Endodermal cell (in vitro differentiated cells): ENCODE measurements at regions not wholly inside any gene's neighbourhood (a gene's known extent, or its start where the extent isn't known, plus 50 kb on each side); places are given as distances from the start of the nearest gene placed in this dataset.
"Not testable (repeated sequence)": the region's sequence is repeated elsewhere in the genome, so short reads cannot be mapped to it uniquely, and the experiment has no call there.

Source experiments
- DNase-seq: peaks from one replicate; pipeline ENCODE4 v3.0.0-alpha.2; 2017
- H3K27ac ChIP-seq: 2 replicates; pipeline ENCODE4 v1.5.1; 2013; ENCODE audit warnings: mild to moderate bottlenecking, low read depth, low read length, moderate library complexity
- H3K27me3 ChIP-seq: 2 replicates; pipeline ENCODE4 v1.6.1; 2013; ENCODE audit warnings: mild to moderate bottlenecking, low read length, moderate library complexity; ENCODE audit not compliant: insufficient read depth, control insufficient read depth, poor library complexity, severe bottlenecking
- H3K36me3 ChIP-seq: 2 replicates; pipeline ENCODE4 v1.7.0; 2013; ENCODE audit warnings: mild to moderate bottlenecking, low read length, moderate library complexity; ENCODE audit not compliant: control insufficient read depth, insufficient read depth
- H3K4me1 ChIP-seq: one replicate; pipeline ENCODE4 v1.7.0; 2013; ENCODE audit warnings: low read length; ENCODE audit not compliant: control insufficient read depth, insufficient read depth
- H3K4me3 ChIP-seq: 2 replicates; pipeline ENCODE4 v1.5.1; 2013; ENCODE audit warnings: mild to moderate bottlenecking, low read length, moderate library complexity
- H3K9ac ChIP-seq: 2 replicates; pipeline ENCODE4 v1.6.1; 2013; ENCODE audit warnings: mild to moderate bottlenecking, low read length, moderate library complexity; ENCODE audit not compliant: poor library complexity, severe bottlenecking; ENCODE audit errors: extremely low read depth
- H3K9me3 ChIP-seq: 2 replicates; pipeline ENCODE4 v1.6.1; 2013; ENCODE audit warnings: mild to moderate bottlenecking, low read length, moderate library complexity; ENCODE audit not compliant: control insufficient read depth
- H3K27ac Mint-ChIP-seq: 2 replicates; pipeline ENCODE4 v1.8.0; 2020; ENCODE audit warnings: mixed read lengths
- H3K27me3 Mint-ChIP-seq: 2 replicates; pipeline ENCODE4 v1.8.0; 2021; ENCODE audit warnings: mild to moderate bottlenecking, mixed read lengths; ENCODE audit not compliant: insufficient read depth
- H3K36me3 Mint-ChIP-seq: 2 replicates; pipeline ENCODE4 v1.8.0; 2020; ENCODE audit warnings: low read depth, mixed read lengths
- H3K4me1 Mint-ChIP-seq: 2 replicates; pipeline ENCODE4 v1.8.0; 2020; ENCODE audit warnings: mixed read lengths
- H3K4me3 Mint-ChIP-seq: 2 replicates; pipeline ENCODE4 v1.8.0; 2020; ENCODE audit warnings: mild to moderate bottlenecking, moderate library complexity, mixed read lengths
- H3K9me3 Mint-ChIP-seq: 2 replicates; pipeline ENCODE4 v1.8.0; 2020; ENCODE audit warnings: mild to moderate bottlenecking, mixed read lengths
- WGBS, 2 experiments: methylation state at CpG; one replicate each; pipeline versions ENCODE4 v1.1.5 to v1.1.7; 2013; ENCODE audit warnings: missing lambda C conversion rate in 2 of 2, mixed read lengths in 1 of 2; ENCODE audit not compliant: insufficient coverage in 1 of 2, insufficient read length in 1 of 2; 5-methylcytosine and 5-hydroxymethylcytosine counted together
- TF ChIP-seq, protein P1 (sequence below): fragments of 200-600 bp; sonication (generic); conservative IDR thresholded peaks from 2 replicates; pipeline ENCODE4 v1.5.0; 2021; ENCODE audit warnings: antibody characterized with exemption, mild to moderate bottlenecking

DNA sequence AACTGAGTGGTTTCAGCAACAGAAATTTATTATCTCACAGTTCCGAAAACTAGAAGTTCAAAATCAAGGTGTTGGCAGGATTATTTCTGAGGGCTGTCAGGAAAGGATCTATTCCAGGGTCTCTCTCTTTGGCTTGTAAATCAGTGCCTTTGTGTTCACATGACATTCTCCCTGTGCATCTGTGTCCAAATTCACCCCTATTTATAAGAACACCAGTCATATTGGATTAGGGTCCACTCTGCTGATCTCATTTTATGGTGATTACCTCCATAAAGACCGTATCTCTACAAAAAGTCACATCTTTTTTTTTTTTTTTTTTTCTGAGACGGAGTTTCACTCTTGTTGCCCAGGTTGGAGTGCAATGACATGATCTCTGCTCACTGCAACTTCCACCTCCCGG is 68.6 kb upstream of the MARCKS start:
- 85 to 89% methylated on average over 2 to 4 of the region's 4 CpGs for WGBS, 2 experiments
- TF ChIP-seq, protein P1, sequence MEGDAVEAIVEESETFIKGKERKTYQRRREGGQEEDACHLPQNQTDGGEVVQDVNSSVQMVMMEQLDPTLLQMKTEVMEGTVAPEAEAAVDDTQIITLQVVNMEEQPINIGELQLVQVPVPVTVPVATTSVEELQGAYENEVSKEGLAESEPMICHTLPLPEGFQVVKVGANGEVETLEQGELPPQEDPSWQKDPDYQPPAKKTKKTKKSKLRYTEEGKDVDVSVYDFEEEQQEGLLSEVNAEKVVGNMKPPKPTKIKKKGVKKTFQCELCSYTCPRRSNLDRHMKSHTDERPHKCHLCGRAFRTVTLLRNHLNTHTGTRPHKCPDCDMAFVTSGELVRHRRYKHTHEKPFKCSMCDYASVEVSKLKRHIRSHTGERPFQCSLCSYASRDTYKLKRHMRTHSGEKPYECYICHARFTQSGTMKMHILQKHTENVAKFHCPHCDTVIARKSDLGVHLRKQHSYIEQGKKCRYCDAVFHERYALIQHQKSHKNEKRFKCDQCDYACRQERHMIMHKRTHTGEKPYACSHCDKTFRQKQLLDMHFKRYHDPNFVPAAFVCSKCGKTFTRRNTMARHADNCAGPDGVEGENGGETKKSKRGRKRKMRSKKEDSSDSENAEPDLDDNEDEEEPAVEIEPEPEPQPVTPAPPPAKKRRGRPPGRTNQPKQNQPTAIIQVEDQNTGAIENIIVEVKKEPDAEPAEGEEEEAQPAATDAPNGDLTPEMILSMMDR: no peak
- H3K27ac ChIP-seq: no peak overlapping the region
- H3K27me3 ChIP-seq: peaks cover 19% of the 10 kb centered on the region
- H3K4me1 ChIP-seq: no peaks in the 10 kb centered on the region
- Mint-ChIP-seq H3K9me3 (no peaks in the 10 kb centered on the region), H3K4me3 (no peak overlapping the region), H3K27ac (no peak overlapping the region), H3K27me3 (peaks cover 43% of the 10 kb centered on the region), H3K4me1 (no peaks in the 10 kb centered on the region), H3K36me3 (no peaks in the 10 kb centered on the region)
- no peaks in the 10 kb centered on the region for H3K9me3 ChIP-seq
- no peaks in the 10 kb centered on the region for H3K36me3 ChIP-seq
- no peak overlapping the region for H3K9ac ChIP-seq
- no peak for DNase-seq
- H3K4me3 ChIP-seq: no peak overlapping the region

DNA sequence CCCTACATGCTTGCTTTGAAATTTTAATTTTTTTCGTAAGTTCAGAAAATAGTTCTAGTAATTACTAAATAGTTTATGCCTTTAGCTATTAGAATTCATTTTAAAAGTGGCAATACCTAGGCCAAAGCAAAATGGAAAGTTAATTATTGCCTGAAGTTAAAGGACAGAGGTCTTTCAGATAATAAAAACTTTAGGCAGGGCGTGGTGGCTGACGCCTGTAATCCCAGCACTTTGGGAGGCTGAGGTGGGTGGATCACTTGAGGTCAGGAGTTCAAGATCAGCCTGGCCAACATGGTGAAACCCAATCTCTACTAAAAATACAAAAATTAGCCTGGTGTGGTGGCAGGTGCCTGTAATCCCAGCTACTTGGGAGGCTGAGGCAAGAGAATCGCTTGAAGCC is 65.9 kb upstream of the MARCKS start:
- 97 to 100% methylated on average over 2 to 3 of the region's 4 CpGs for WGBS, 2 experiments
- H3K27me3 ChIP-seq: peaks cover 16% of the 10 kb centered on the region
- H3K36me3 ChIP-seq, H3K9ac ChIP-seq, H3K4me1 Mint-ChIP-seq, DNase-seq, H3K9me3 ChIP-seq, H3K27ac ChIP-seq, H3K4me3 ChIP-seq, H3K9me3 Mint-ChIP-seq, H3K4me1 ChIP-seq, H3K4me3 Mint-ChIP-seq, H3K36me3 Mint-ChIP-seq, H3K27ac Mint-ChIP-seq: not testable (repeated sequence)
- H3K27me3 Mint-ChIP-seq: peaks cover 30% of the 10 kb centered on the region

DNA sequence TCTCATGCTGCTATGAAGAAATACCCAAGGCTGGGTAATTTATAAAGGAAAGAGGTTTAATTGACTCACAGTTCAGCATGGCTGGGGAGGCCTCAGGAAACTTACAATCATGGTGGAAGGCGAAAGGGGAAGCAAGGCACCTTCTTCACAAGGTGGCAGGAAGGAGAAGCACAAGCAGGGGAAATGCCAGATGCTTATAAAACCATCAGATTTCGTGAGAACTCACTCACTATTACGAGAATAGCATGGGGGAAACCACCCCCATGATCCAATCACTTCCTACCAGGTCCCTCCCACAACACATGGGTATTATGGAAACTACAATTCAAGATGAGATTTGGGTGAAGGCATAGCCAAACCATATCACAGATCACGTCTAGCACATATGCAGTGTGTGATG is 61.8 kb upstream of the MARCKS start:
- not testable (repeated sequence) for H3K4me3 ChIP-seq, H3K27ac ChIP-seq, H3K4me1 Mint-ChIP-seq, H3K9me3 Mint-ChIP-seq, H3K4me1 ChIP-seq, H3K9ac ChIP-seq, H3K27ac Mint-ChIP-seq, H3K36me3 ChIP-seq, DNase-seq, H3K36me3 Mint-ChIP-seq, H3K9me3 ChIP-seq, H3K27me3 ChIP-seq, H3K27me3 Mint-ChIP-seq, H3K4me3 Mint-ChIP-seq
- WGBS, 2 experiments: 65 to 100% methylated on average over 1 to 4 of the region's 4 CpGs

DNA sequence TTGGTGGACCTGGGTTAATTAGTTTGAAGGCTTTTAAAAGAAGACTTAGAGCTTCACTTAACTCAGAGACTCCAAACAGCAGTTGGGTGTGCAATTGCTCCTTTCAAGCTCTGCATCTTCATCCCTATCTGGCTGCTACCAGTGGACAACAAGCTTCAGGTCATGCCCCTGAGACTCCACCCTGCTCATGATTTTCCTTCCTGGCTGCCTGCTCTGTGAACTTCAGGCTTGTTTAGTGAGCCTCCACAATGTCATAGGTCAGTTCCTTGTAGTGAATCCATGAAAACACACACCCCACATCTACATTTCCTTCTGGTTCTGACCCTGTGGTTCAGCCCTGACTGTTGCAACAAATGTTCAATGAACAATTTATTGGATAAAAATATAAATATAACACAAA is 61.1 kb upstream of the MARCKS start:
- Mint-ChIP-seq H3K9me3 (no peaks in the 10 kb centered on the region), H3K4me3 (no peak overlapping the region), H3K36me3 (no peaks in the 10 kb centered on the region), H3K4me1 (no peaks in the 10 kb centered on the region), H3K27me3 (peaks cover 4% of the 10 kb centered on the region), H3K27ac (no peak overlapping the region)
- TF ChIP-seq, protein P1: no peak
- no peaks in the 10 kb centered on the region for H3K27me3 ChIP-seq
- no peaks in the 10 kb centered on the region for H3K4me1 ChIP-seq
- H3K9me3 ChIP-seq: no peaks in the 10 kb centered on the region
- H3K9ac ChIP-seq: no peak overlapping the region
- no peak overlapping the region for H3K4me3 ChIP-seq
- H3K36me3 ChIP-seq: no peaks in the 10 kb centered on the region
- DNase-seq: no peak
- H3K27ac ChIP-seq: no peak overlapping the region
